ENCODE measurements at regions not wholly inside any gene's neighbourhood (a gene's known extent, or its start where the extent isn't known, plus 50 kb on each side); places are given as distances from the start of the nearest gene placed in this dataset.

- TF ChIP-seq POLR2A (IDR thresholded peaks at IDR 0.05) (no peak), CTCF (IDR thresholded peaks at IDR 0.05) (no peak)
Measured at GRCh38 chr2:37866171-37866934, 58.7 kb upstream of the RMDN2 start.

Data from prostate gland (tissue), 2 donors.